Tibial nerve (tissue), 4 donors: ENCODE measurements at regions not wholly inside any gene's neighbourhood (a gene's known extent, or its start where the extent isn't known, plus 50 kb on each side); places are given as distances from the start of the nearest gene placed in this dataset.

Experiments used
- DNase-seq, 2 donors: peaks; one replicate each; pipeline ENCODE4 v3.0.0-alpha.2; 2019; ENCODE audit warnings: low spot score in 2 of 2
- H3K27ac ChIP-seq, 4 donors: fragments of 200-600 bp; sonication (generic) in 3 of 4; one replicate each; pipeline ENCODE4 v1.5.1; 2017 to 2019; ENCODE audit warnings: mild to moderate bottlenecking in 1 of 4
- H3K27me3 ChIP-seq, 2 donors: fragments of 200-600 bp; sonication (generic) in 1 of 2; one replicate each; pipeline versions ENCODE4 v1.5.1 to v1.6.0; 2017 to 2019
- H3K36me3 ChIP-seq, 3 donors: fragments of 200-600 bp; sonication (generic); one replicate each; pipeline ENCODE4 v1.5.1; 2018 to 2019
- H3K4me1 ChIP-seq, 4 donors: fragments of 200-600 bp; sonication (generic) in 3 of 4; one replicate each; pipeline ENCODE4 v1.5.1; 2017 to 2019
- H3K4me3 ChIP-seq, 4 donors: fragments of 200-600 bp; sonication (generic) in 3 of 4; one replicate each; pipeline ENCODE4 v1.5.1; 2017 to 2019; ENCODE audit warnings: mild to moderate bottlenecking in 1 of 4, moderate library complexity in 1 of 4
- H3K9me3 ChIP-seq, 4 donors: fragments of 200-600 bp; sonication (generic) in 3 of 4; one replicate each; pipeline ENCODE4 v1.5.1; 2017 to 2019
- EP300 ChIP-seq, 2 donors: sonication (generic); formaldehyde crosslinking; IDR thresholded peaks; one replicate each; pipeline ENCODE4 v1.6.1; 2017; ENCODE audit warnings: antibody characterized with exemption in 2 of 2, mild to moderate bottlenecking in 1 of 2
- POLR2A ChIP-seq, 2 donors: fragments of 450-650 bp; IDR thresholded peaks; one replicate each; pipeline ENCODE4 v1.6.1; 2017; ENCODE audit warnings: antibody characterized with exemption in 2 of 2, mild to moderate bottlenecking in 2 of 2, moderate library complexity in 2 of 2
- WGBS, 2 donors: methylation state at CpG; one replicate each; pipeline ENCODE4 v1.1.5; 2018; 5-methylcytosine and 5-hydroxymethylcytosine counted together
- TF ChIP-seq, protein P1 (sequence below), 5 experiments: fragments of 200-600 bp in 3 of 5; fragments of 450-650 bp in 2 of 5; sonication (generic) in 3 of 5; IDR thresholded peaks; one replicate each; pipeline ENCODE4 v1.5.1; 2016 to 2019; ENCODE audit warnings: antibody characterized with exemption in 5 of 5, mild to moderate bottlenecking in 3 of 5, moderate library complexity in 2 of 5

DNA sequence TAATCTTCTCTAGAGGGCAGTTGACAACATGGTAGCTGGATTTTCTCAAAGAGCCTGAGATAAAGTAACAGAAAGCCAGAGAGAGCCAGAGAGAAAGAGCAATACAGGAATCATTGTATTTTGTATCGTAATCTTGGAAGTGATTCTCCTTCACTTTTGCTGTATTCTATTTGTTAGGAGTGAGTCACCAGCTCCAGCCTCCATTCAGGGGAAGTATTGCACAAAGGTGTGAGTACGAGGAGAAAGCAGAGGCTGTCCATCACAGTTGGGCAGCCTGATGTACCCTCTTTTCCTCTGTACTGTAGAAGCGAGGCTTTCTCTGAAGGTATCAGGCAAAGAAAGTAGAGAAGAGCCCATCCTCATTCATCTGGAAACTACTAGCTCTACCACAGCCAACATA is 176.8 kb downstream of the KCNS3 start:
- WGBS, 2 donors = 91 to 93% methylated on average over 3 of the region's 3 CpGs

DNA sequence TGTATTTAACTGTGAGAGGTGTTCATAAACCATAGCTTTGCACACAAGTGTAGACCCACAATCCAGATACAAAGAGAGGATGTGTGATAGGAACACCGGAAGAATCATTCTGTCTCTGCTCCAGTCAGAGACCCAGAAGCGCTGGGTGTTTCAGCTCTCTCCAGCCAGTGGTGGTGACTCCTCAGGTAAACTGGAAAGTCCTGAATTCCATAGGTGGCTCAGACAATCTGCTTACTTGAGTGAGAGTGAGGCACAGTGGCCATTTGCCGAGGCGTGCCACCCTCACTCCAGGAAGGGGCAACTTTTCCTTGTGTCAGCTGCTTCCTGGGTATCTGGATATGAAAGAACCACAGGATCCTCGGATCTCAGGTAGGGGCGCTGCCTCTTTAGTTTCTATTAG is 171.5 kb downstream of the KCNS3 start:
- Histone ChIP-seq H3K27ac (no peak overlapping the region), H3K36me3 (no peaks in the 10 kb centered on the region), H3K27me3 (no peaks in the 10 kb centered on the region), H3K4me3 (no peak overlapping the region), H3K9me3 (no peaks in the 10 kb centered on the region), H3K4me1 (peaks cover 0 to 14% (median 0%) of the 10 kb centered on the region in 4 donors)
- no peak for DNase-seq
- TF ChIP-seq EP300 (IDR thresholded peaks at IDR 0.05) = no peak
- TF ChIP-seq, protein P1, sequence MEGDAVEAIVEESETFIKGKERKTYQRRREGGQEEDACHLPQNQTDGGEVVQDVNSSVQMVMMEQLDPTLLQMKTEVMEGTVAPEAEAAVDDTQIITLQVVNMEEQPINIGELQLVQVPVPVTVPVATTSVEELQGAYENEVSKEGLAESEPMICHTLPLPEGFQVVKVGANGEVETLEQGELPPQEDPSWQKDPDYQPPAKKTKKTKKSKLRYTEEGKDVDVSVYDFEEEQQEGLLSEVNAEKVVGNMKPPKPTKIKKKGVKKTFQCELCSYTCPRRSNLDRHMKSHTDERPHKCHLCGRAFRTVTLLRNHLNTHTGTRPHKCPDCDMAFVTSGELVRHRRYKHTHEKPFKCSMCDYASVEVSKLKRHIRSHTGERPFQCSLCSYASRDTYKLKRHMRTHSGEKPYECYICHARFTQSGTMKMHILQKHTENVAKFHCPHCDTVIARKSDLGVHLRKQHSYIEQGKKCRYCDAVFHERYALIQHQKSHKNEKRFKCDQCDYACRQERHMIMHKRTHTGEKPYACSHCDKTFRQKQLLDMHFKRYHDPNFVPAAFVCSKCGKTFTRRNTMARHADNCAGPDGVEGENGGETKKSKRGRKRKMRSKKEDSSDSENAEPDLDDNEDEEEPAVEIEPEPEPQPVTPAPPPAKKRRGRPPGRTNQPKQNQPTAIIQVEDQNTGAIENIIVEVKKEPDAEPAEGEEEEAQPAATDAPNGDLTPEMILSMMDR (IDR thresholded peaks at IDR 0.05) = no peak
- TF ChIP-seq POLR2A (IDR thresholded peaks at IDR 0.05) = no peak
- 89 to 94% methylated on average over 6 of the region's 6 CpGs for WGBS, 2 donors

More for the DNA sequence above, 176.8 kb downstream of the KCNS3 start:
- Histone ChIP-seq H3K9me3 (no peaks in the 10 kb centered on the region), H3K36me3 (no peaks in the 10 kb centered on the region), H3K4me3 (no peak overlapping the region), H3K27ac (no peak overlapping the region), H3K4me1 (no peaks in the 10 kb centered on the region), H3K27me3 (no peaks in the 10 kb centered on the region)
- TF ChIP-seq, protein P1 (IDR thresholded peaks at IDR 0.05) = no peak
- TF ChIP-seq POLR2A (IDR thresholded peaks at IDR 0.05) = no peak
- no peak for TF ChIP-seq EP300 (IDR thresholded peaks at IDR 0.05)
- no peak for DNase-seq

DNA sequence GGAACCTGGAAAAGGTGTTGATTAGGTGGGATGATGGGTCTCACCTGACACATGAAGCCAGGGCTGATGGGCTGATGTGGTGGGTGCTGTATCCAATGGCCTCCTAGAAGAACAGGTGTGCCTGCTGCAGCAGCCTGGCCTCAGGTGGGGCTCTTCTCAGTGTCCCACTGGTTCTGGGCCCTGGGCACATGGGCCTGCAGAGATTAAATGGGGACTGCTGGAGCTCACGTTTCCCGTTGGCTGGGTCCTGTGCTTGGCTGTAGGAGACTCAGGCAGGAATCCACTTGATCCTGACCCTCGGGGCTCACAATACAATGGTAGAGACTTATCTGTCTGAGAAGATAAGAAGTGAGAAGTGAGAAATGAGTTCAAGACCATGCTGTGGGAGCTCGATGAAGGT is 170.9 kb downstream of the KCNS3 start:
- H3K4me3 ChIP-seq = no peak overlapping the region
- TF ChIP-seq POLR2A (IDR thresholded peaks at IDR 0.05) (no peak), EP300 (IDR thresholded peaks at IDR 0.05) (no peak)
- TF ChIP-seq, protein P1 (IDR thresholded peaks at IDR 0.05) = no peak
- WGBS, 2 donors = 83 to 96% methylated on average over 4 of the region's 4 CpGs
- H3K9me3 ChIP-seq = no peaks in the 10 kb centered on the region
- no peaks in the 10 kb centered on the region for H3K36me3 ChIP-seq
- H3K4me1 ChIP-seq = peaks cover 0 to 14% (median 0%) of the 10 kb centered on the region in 4 donors
- no peaks in the 10 kb centered on the region for H3K27me3 ChIP-seq
- no peak overlapping the region for H3K27ac ChIP-seq
- DNase-seq = no peak

DNA sequence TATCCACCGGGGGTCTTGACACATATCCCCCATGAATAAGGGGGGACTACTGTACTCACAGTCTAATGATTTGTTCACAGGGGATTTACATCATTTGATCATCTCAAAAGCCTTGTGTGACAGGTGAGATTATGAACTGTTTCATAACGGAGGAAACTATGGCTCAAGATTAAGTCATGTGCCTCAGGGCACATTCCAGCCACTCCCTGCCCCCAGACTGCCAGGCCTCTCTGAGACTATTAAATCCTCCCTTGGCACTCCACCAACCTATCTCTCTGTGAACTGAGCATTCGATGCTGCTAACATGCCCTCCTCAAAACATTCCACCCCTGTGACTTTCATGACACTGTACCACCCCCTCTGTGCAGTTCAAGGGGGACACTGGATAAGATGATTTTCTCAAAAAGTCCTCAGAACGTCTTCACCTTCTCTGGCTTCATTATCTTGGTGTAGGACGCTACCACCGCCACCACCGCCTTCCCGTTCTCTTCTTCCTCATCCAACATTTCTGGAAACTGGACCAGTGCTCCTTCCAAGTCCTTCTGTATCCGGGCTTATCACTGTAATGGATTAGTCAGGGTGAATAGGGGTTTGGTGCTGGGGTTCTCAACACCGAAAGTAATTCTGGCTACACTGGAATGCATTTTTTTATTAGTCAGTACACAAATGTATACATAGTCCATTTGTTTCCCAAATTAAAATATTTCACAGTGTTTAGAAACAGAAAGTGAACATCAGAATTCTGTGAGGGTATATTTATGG is 169.6 kb downstream of the KCNS3 start:
- Histone ChIP-seq H3K9me3 (no peaks in the 10 kb centered on the region), H3K27ac (no peak overlapping the region), H3K27me3 (no peaks in the 10 kb centered on the region), H3K4me1 (peaks cover 0 to 14% (median 0%) of the 10 kb centered on the region in 4 donors), H3K4me3 (no peak overlapping the region), H3K36me3 (no peaks in the 10 kb centered on the region)
- no peak for TF ChIP-seq EP300 (IDR thresholded peaks at IDR 0.05)
- TF ChIP-seq POLR2A (IDR thresholded peaks at IDR 0.05) = no peak
- TF ChIP-seq, protein P1 (IDR thresholded peaks at IDR 0.05) = no peak
- DNase-seq = no peak
- 68 to 78% methylated on average over 10 of the region's 10 CpGs for WGBS, 2 donors

DNA sequence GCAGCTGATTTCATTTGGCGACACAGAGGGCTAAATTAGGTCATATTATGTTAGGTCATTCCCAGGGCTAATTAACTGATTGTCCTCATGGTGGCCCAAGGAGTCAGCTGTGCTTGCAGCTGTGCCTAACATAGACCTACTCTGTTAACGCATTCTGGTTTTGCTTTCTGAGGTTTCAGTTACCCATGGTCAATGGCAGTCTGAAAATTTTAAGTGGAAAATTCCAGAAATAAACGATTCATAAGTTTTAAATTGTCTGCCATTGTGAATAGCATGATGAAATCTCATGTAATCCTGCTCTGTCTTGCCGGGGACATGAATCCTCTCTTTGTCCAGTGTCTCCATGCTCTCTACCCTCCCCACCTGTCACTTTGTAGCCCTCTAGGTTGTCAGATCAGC is 168.7 kb downstream of the KCNS3 start:
- TF ChIP-seq POLR2A (IDR thresholded peaks at IDR 0.05) = no peak
- TF ChIP-seq, protein P1 (IDR thresholded peaks at IDR 0.05) = no peak
- TF ChIP-seq EP300 (IDR thresholded peaks at IDR 0.05) = no peak
- DNase-seq = no peak
- no peak overlapping the region for H3K27ac ChIP-seq
- no peak overlapping the region for H3K4me3 ChIP-seq
- 39 to 54% methylated on average over 4 of the region's 4 CpGs for WGBS, 2 donors
- H3K4me1 ChIP-seq = peaks cover 0 to 14% (median 0%) of the 10 kb centered on the region in 4 donors
- no peaks in the 10 kb centered on the region for H3K9me3 ChIP-seq
- no peaks in the 10 kb centered on the region for H3K36me3 ChIP-seq
- no peaks in the 10 kb centered on the region for H3K27me3 ChIP-seq
